ENCODE measurements at regions not wholly inside any gene's neighbourhood (a gene's known extent, or its start where the extent isn't known, plus 50 kb on each side); places are given as distances from the start of the nearest gene placed in this dataset.
A peak's percentile ranks its signal among the peaks of the same experiment; 100 is the strongest.

- H3K27me3 ChIP-seq (ENCODE audit: insufficient read depth in 3 of 3, low read length in 2 of 3): peaks cover 0 to 15% (median 0%) of the 10 kb centered on the region in 3 donors
- TF ChIP-seq CTCF (IDR thresholded peaks at IDR 0.05): no peak
- H3K4me3 ChIP-seq: peak overlapping the region; percentile 69
- DNase-seq: no peak
- intact Hi-C loops (cut with DNase I): no loop called here
- H3K4me1 ChIP-seq: peaks cover 9% of the 10 kb centered on the region
- no peak for ATAC-seq
- no peaks in the 10 kb centered on the region for H3K9me3 ChIP-seq
- 26 to 57% (median 33%) methylated on average over 4 of the region's 4 CpGs for WGBS, 3 donors
- peak overlapping the region; percentile 73 for H3K27ac ChIP-seq
- no peaks in the 10 kb centered on the region for H3K36me3 ChIP-seq (ENCODE audit: insufficient read depth in 1 of 2, low read depth in 1 of 2)
Observed at GRCh38 chrX:139201924-139202323, 328.6 kb upstream of the F9 start.

GRCh38 chrX:139200793-139201192 lies 329.7 kb upstream of the F9 start:
- ATAC-seq (no peak), DNase-seq (no peak)
- WGBS, 3 donors: 57 to 76% (median 58%) methylated on average over 6 of the region's 6 CpGs
- Histone ChIP-seq H3K36me3 (ENCODE audit: insufficient read depth in 1 of 2, low read depth in 1 of 2) (no peaks in the 10 kb centered on the region), H3K27ac (peak overlapping the region; percentile 73), H3K9me3 (no peaks in the 10 kb centered on the region), H3K4me1 (peaks cover 9% of the 10 kb centered on the region), H3K4me3 (no peak overlapping the region), H3K27me3 (ENCODE audit: insufficient read depth in 3 of 3, low read length in 2 of 3) (peaks cover 0 to 20% (median 0%) of the 10 kb centered on the region in 3 donors)
- intact Hi-C loops (cut with DNase I): no loop called here
- no peak for TF ChIP-seq CTCF (IDR thresholded peaks at IDR 0.05)

GRCh38 chrX:139200346-139200745 lies 330.2 kb upstream of the F9 start:
- 30 to 70% (median 53%) methylated on average over 2 of the region's 2 CpGs for WGBS, 3 donors
- TF ChIP-seq CTCF (IDR thresholded peaks at IDR 0.05): no peak

GRCh38 chrX:139199933-139200332 lies 330.6 kb upstream of the F9 start:
- Histone ChIP-seq H3K27me3 (ENCODE audit: insufficient read depth in 3 of 3, low read length in 2 of 3) (peaks cover 0 to 20% (median 0%) of the 10 kb centered on the region in 3 donors), H3K27ac (peak overlapping the region; percentile 73)
- 52 to 72% (median 57%) methylated on average over 2 of the region's 2 CpGs for WGBS, 3 donors

More at GRCh38 chrX:139200346-139200745, 330.2 kb upstream of the F9 start:
- ATAC-seq (no peak), DNase-seq (no peak)
- Histone ChIP-seq H3K27ac (peak overlapping the region; percentile 73), H3K27me3 (ENCODE audit: insufficient read depth in 3 of 3, low read length in 2 of 3) (peaks cover 0 to 20% (median 0%) of the 10 kb centered on the region in 3 donors), H3K36me3 (ENCODE audit: insufficient read depth in 1 of 2, low read depth in 1 of 2) (no peaks in the 10 kb centered on the region), H3K9me3 (no peaks in the 10 kb centered on the region), H3K4me1 (peaks cover 9% of the 10 kb centered on the region), H3K4me3 (no peak overlapping the region)
- intact Hi-C loops (cut with DNase I): no loop called here

More at GRCh38 chrX:139199933-139200332, 330.6 kb upstream of the F9 start:
- DNase-seq (no peak), ATAC-seq (peak in 3 of 4 donors; percentile 31 to 37 (median 36))
- H3K4me3 ChIP-seq: no peak overlapping the region
- intact Hi-C loops (cut with DNase I): loop anchor here in 1 of 2 donors (10.0 kb wide), 1 partner anchor 435 kb away; no protein-coding TSS in a partner anchor
- peaks cover 9% of the 10 kb centered on the region for H3K4me1 ChIP-seq
- no peaks in the 10 kb centered on the region for H3K36me3 ChIP-seq (ENCODE audit: insufficient read depth in 1 of 2, low read depth in 1 of 2)
- H3K9me3 ChIP-seq: no peaks in the 10 kb centered on the region
- TF ChIP-seq CTCF (IDR thresholded peaks at IDR 0.05): no peak

Measured in psoas muscle (tissue), 7 donors.